HG02885 (cell line): ENCODE measurements at regions not wholly inside any gene's neighbourhood (a gene's known extent, or its start where the extent isn't known, plus 50 kb on each side); places are given as distances from the start of the nearest gene placed in this dataset.
"Not testable (repeated sequence)": the region's sequence is repeated elsewhere in the genome, so short reads cannot be mapped to it uniquely, and the experiment has no call there.

ENCODE experiments used
- ATAC-seq: cut with Tn5 transposase; IDR thresholded peaks from one replicate; pipeline ENCODE4 v1.9.1; 2021; ENCODE audit warnings: mild to moderate bottlenecking; ENCODE audit not compliant: unreplicated experiment, poor library complexity

GRCh38 chr5:120134944-120135343 is 329.2 kb upstream of the PRR16 start:
- no peak for ATAC-seq

GRCh38 chr5:120137582-120137981 is 326.5 kb upstream of the PRR16 start:
- ATAC-seq, result peak; percentile 34

GRCh38 chr5:120139039-120139438 is 325.1 kb upstream of the PRR16 start:
- no peak for ATAC-seq

- no peak for ATAC-seq
These were observed 323.6 kb upstream of the PRR16 start for GRCh38 chr5:120140501-120140900.

GRCh38 chr5:120141076-120141475 is 323.0 kb upstream of the PRR16 start:
- ATAC-seq, result no peak

- ATAC-seq, result no peak
These were observed 317.3 kb upstream of the PRR16 start for GRCh38 chr5:120146787-120147186.

- not testable (repeated sequence) for ATAC-seq
These were observed 316.2 kb upstream of the PRR16 start for GRCh38 chr5:120147911-120148310.

GRCh38 chr5:120150770-120151169 is 313.3 kb upstream of the PRR16 start:
- ATAC-seq, result no peak

GRCh38 chr5:120151181-120151580 is 312.9 kb upstream of the PRR16 start:
- no peak for ATAC-seq

GRCh38 chr5:120151825-120152224 is 312.3 kb upstream of the PRR16 start:
- no peak for ATAC-seq

GRCh38 chr5:120152472-120152871 is 311.6 kb upstream of the PRR16 start:
- ATAC-seq, result no peak

- no peak for ATAC-seq
These were observed 311.2 kb upstream of the PRR16 start for GRCh38 chr5:120152931-120153330.

GRCh38 chr5:120153551-120153950 is 310.5 kb upstream of the PRR16 start:
- no peak for ATAC-seq

GRCh38 chr5:120155873-120156272 is 308.2 kb upstream of the PRR16 start:
- ATAC-seq, result no peak

- ATAC-seq, result no peak
These were observed 305.9 kb upstream of the PRR16 start for GRCh38 chr5:120158211-120158610.

- ATAC-seq, result no peak
These were observed 304.9 kb upstream of the PRR16 start for GRCh38 chr5:120159155-120159554.

GRCh38 chr5:120160124-120160895 is 303.8 kb upstream of the PRR16 start:
- ATAC-seq, result no peak

- ATAC-seq, result no peak
These were observed 301.8 kb upstream of the PRR16 start for GRCh38 chr5:120162321-120162720.

GRCh38 chr5:120164037-120164436 is 300.1 kb upstream of the PRR16 start:
- ATAC-seq, result no peak

- no peak for ATAC-seq
These were observed 299.1 kb upstream of the PRR16 start for GRCh38 chr5:120164986-120165385.

- ATAC-seq, result no peak
These were observed 291.0 kb upstream of the PRR16 start for GRCh38 chr5:120173125-120173524.

GRCh38 chr5:120174089-120174488 is 290.0 kb upstream of the PRR16 start:
- no peak for ATAC-seq
